Glutamatergic neuron (in vitro differentiated cells): ENCODE measurements at regions not wholly inside any gene's neighbourhood (a gene's known extent, or its start where the extent isn't known, plus 50 kb on each side); places are given as distances from the start of the nearest gene placed in this dataset.
"Not testable (repeated sequence)": the region's sequence is repeated elsewhere in the genome, so short reads cannot be mapped to it uniquely, and the experiment has no call there.

Experiments
- DNase-seq: peaks from one replicate; pipeline ENCODE4 v3.0.0; 2022
- H3K27ac Mint-ChIP-seq: one replicate; pipeline ENCODE4 v1.8.0; 2020; ENCODE audit warnings: mild to moderate bottlenecking, mixed read lengths, inconsistent platforms; ENCODE audit not compliant: unreplicated experiment
- H3K27me3 Mint-ChIP-seq: one replicate; pipeline ENCODE4 v1.8.0; 2020; ENCODE audit warnings: mild to moderate bottlenecking, moderate library complexity, mixed read lengths, inconsistent platforms; ENCODE audit not compliant: unreplicated experiment
- H3K36me3 Mint-ChIP-seq: one replicate; pipeline ENCODE4 v1.8.0; 2020; ENCODE audit warnings: mild to moderate bottlenecking, mixed read lengths, inconsistent platforms; ENCODE audit not compliant: unreplicated experiment
- H3K4me1 Mint-ChIP-seq: one replicate; pipeline ENCODE4 v1.8.0; 2020; ENCODE audit warnings: mild to moderate bottlenecking, low read depth, mixed read lengths, inconsistent platforms; ENCODE audit not compliant: unreplicated experiment
- H3K4me3 Mint-ChIP-seq: one replicate; pipeline ENCODE4 v1.8.0; 2020; ENCODE audit warnings: mild to moderate bottlenecking, mixed read lengths, inconsistent platforms; ENCODE audit not compliant: unreplicated experiment
- H3K9me3 Mint-ChIP-seq: one replicate; pipeline ENCODE4 v1.8.0; 2020; ENCODE audit warnings: mild to moderate bottlenecking, moderate library complexity, mixed read lengths, inconsistent platforms; ENCODE audit not compliant: unreplicated experiment
- TF ChIP-seq, protein P1 (sequence below): fragments of 200-600 bp; sonication (generic); IDR thresholded peaks from one replicate; pipeline ENCODE4 v1.5.0; 2021; ENCODE audit not compliant: partially characterized antibody, unreplicated experiment

DNA sequence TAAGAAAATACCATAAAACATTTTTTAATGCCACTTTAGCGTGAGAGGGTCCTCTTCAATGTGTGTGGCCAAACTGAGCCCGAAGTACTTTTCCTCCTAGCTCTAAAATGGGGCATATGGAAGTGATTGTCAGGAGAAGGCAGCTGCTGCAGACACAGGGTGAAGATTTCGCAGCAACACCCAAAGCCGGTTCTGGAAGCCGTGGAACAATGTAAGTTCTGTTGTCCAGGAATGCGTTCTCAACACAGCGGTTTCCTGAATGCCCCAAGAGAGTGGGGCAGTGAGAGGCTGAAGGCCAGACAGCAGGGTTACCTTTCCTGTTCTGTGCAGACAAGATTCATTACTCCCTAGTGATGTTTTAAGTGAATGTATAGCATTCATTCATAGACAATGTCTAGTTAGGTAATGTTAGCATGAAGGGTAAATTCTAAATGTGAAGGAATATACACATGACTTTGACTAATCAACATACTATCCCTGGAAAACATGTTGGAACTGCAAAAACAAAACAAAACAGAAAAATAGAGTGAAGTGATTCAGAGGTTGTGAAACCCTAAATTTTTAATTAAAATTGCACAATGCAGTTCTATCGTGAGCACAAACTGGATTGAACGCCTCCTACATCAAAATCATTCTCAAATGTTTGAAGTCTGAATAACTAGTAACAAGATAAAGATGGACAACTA is 197.0 kb upstream of the SEMA6A start:
- Mint-ChIP-seq H3K9me3 (peaks cover 2% of the 10 kb centered on the region), H3K4me1 (peaks cover 9% of the 10 kb centered on the region), H3K27ac (no peak overlapping the region), H3K27me3 (no peaks in the 10 kb centered on the region), H3K4me3 (no peak overlapping the region), H3K36me3 (no peaks in the 10 kb centered on the region)
- TF ChIP-seq, protein P1, sequence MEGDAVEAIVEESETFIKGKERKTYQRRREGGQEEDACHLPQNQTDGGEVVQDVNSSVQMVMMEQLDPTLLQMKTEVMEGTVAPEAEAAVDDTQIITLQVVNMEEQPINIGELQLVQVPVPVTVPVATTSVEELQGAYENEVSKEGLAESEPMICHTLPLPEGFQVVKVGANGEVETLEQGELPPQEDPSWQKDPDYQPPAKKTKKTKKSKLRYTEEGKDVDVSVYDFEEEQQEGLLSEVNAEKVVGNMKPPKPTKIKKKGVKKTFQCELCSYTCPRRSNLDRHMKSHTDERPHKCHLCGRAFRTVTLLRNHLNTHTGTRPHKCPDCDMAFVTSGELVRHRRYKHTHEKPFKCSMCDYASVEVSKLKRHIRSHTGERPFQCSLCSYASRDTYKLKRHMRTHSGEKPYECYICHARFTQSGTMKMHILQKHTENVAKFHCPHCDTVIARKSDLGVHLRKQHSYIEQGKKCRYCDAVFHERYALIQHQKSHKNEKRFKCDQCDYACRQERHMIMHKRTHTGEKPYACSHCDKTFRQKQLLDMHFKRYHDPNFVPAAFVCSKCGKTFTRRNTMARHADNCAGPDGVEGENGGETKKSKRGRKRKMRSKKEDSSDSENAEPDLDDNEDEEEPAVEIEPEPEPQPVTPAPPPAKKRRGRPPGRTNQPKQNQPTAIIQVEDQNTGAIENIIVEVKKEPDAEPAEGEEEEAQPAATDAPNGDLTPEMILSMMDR = no peak
- DNase-seq = no peak

DNA sequence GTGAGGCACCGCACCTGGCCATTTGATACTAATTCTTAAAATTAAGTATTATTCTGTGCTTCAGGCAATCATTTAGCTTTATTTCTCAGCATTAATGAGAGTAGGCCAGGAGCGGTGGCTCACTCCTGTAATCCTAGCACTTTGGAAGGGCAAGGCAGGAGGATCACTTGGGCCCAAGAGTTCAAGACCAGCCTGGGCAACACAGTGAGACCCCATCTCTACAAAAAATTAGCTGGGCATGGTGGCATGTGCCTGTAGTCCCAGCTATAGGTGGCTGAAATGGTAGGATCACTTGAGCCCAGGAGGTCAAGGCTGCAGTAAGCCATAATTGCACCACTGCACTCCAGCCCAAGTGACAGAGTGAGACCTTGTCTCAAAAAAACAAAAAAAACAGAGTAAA is 195.3 kb upstream of the SEMA6A start:
- H3K4me3 Mint-ChIP-seq, H3K9me3 Mint-ChIP-seq, H3K27ac Mint-ChIP-seq, H3K27me3 Mint-ChIP-seq, H3K36me3 Mint-ChIP-seq, DNase-seq, H3K4me1 Mint-ChIP-seq: not testable (repeated sequence)

DNA sequence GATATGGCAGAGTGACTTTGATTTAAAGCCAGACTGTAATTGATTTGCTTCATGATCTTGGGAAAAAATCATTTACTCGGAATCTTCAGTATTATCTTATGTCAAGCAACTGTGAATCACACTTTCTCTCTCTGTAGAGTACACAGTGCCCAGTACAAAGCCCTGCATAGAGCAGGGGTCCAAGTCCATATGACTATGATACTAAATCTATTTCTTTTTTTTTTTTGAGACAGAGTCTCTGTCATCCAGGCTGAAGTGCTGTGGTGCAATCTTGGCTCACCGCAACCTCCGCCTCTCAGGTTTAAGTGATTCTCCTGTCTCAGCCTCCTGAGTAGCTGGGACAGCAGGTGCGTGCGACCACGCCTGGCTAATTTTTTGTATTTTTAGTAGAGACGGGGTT is 194.8 kb upstream of the SEMA6A start:
- Mint-ChIP-seq H3K36me3 (no peaks in the 10 kb centered on the region), H3K27ac (no peak overlapping the region), H3K9me3 (peaks cover 2% of the 10 kb centered on the region), H3K4me3 (no peak overlapping the region), H3K4me1 (peaks cover 5% of the 10 kb centered on the region), H3K27me3 (no peaks in the 10 kb centered on the region)
- TF ChIP-seq, protein P1 = no peak
- no peak for DNase-seq

DNA sequence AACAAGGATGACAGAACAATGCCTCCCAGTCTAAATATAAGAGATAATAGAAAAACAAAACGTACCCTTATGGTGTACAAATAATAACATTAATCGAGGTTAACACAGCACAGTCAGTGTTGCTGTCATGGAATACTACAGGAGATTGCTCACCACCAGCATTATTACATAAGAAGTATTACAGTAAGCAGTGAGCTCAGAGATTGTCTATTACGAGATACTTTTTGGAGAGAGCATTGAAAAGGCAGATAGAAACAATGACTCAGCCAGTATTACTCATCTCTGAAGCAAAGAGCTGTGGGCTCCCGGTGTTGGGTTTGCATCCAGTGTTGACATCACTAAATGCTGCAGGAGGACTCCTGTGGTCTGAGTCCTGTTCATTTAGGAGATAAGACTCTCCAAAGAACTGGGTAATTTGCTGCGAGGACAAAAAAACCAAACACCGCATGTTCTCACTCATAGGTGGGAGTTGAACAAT is 191.9 kb upstream of the SEMA6A start:
- no peak overlapping the region for H3K4me3 Mint-ChIP-seq
- no peaks in the 10 kb centered on the region for H3K27me3 Mint-ChIP-seq
- H3K4me1 Mint-ChIP-seq = peaks cover 1% of the 10 kb centered on the region
- H3K27ac Mint-ChIP-seq = no peak overlapping the region
- TF ChIP-seq, protein P1 = no peak
- no peak for DNase-seq
- H3K9me3 Mint-ChIP-seq = peaks cover 2% of the 10 kb centered on the region
- H3K36me3 Mint-ChIP-seq = no peaks in the 10 kb centered on the region

DNA sequence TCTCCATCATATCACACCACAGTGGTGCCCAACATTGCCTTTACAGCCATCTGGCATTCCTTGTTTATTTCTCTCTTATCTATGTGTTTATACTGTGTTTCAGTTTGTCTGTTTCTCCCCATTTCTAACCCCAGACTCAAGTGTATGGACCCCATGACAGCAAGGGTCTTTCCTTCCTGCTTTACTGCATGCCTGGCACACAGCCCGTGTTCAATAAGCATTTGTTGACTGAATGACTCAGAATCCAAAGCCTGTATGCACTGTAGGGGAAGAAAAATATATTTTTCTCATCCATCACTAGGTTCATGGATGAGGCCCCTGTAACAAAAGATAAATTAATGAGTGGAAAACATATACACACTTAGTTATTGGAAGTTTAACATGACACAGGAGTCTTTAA is 190.8 kb upstream of the SEMA6A start:
- H3K36me3 Mint-ChIP-seq = no peaks in the 10 kb centered on the region
- no peak overlapping the region for H3K27ac Mint-ChIP-seq
- no peaks in the 10 kb centered on the region for H3K27me3 Mint-ChIP-seq
- peaks cover 2% of the 10 kb centered on the region for H3K9me3 Mint-ChIP-seq
- TF ChIP-seq, protein P1 = no peak
- DNase-seq = no peak
- no peak overlapping the region for H3K4me3 Mint-ChIP-seq
- H3K4me1 Mint-ChIP-seq = peaks cover 1% of the 10 kb centered on the region
